ENCODE measurements at regions not wholly inside any gene's neighbourhood (a gene's known extent, or its start where the extent isn't known, plus 50 kb on each side); places are given as distances from the start of the nearest gene placed in this dataset.

DNA sequence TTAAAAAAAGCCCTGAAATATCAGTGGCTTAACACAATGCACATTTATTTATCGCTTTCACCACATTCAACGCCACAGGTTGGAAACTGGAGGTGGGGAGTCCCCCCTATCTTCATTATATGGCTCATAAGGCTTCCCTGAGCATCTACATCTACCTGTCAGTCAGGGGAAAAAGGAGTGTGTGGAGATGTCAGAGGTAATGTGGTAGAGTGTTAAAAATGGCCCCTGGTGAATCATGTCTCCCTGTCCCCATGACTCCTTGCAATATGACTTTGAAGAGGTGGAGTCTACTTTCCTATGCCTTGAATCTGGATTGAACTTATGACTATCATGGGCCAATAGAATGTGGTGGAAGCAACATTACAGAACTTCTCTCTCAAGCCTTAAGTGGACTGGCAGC lies 65.5 kb upstream of the BTBD3 start:
- H3K9me3 ChIP-seq (ENCODE audit: low read length), result no peaks in the 10 kb centered on the region
- intact Hi-C loops (cut with micrococcal nuclease; ENCODE audit: unreplicated experiment), result no loop called here
- TF ChIP-seq, protein P1, sequence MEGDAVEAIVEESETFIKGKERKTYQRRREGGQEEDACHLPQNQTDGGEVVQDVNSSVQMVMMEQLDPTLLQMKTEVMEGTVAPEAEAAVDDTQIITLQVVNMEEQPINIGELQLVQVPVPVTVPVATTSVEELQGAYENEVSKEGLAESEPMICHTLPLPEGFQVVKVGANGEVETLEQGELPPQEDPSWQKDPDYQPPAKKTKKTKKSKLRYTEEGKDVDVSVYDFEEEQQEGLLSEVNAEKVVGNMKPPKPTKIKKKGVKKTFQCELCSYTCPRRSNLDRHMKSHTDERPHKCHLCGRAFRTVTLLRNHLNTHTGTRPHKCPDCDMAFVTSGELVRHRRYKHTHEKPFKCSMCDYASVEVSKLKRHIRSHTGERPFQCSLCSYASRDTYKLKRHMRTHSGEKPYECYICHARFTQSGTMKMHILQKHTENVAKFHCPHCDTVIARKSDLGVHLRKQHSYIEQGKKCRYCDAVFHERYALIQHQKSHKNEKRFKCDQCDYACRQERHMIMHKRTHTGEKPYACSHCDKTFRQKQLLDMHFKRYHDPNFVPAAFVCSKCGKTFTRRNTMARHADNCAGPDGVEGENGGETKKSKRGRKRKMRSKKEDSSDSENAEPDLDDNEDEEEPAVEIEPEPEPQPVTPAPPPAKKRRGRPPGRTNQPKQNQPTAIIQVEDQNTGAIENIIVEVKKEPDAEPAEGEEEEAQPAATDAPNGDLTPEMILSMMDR (conservative IDR thresholded peaks at IDR 0.05; ENCODE audit: low read length), result no peak
- no peak for TF ChIP-seq EZH2phosphoT487 (IDR thresholded peaks at IDR 0.05; ENCODE audit: borderline replicate concordance, low read depth, low read length)
- H3K79me2 ChIP-seq (ENCODE audit: insufficient read depth, low read depth, low read length), result no peaks in the 10 kb centered on the region
- no peak overlapping the region for H3K27ac ChIP-seq (ENCODE audit: low read depth, low read length, poor library complexity, severe bottlenecking)
- no peak overlapping the region for H3K4me2 ChIP-seq (ENCODE audit: low read length)
- H4K20me1 ChIP-seq (ENCODE audit: insufficient read depth, low read length), result no peaks in the 10 kb centered on the region
- CTCF ChIA-PET (ENCODE audit: unreplicated experiment), result no interaction called here
- DNase-seq (ENCODE audit: low spot score), result no peak
- BruUV-seq (replicated peaks), result no TSS peak
- POLR2A ChIA-PET, result no interaction called here
- no peaks in the 10 kb centered on the region for H3K36me3 ChIP-seq (ENCODE audit: insufficient read depth, low read length)
- no peaks in the 10 kb centered on the region for H3K4me1 ChIP-seq (ENCODE audit: insufficient read depth, low read length, poor library complexity, severe bottlenecking)
- no peaks in the 10 kb centered on the region for H3K9me2 ChIP-seq (ENCODE audit: insufficient read depth, low read length)
- no peak overlapping the region for H3K4me3 ChIP-seq (ENCODE audit: low read depth, low read length, poor library complexity, severe bottlenecking)
- H2AFZ ChIP-seq (ENCODE audit: low read length), result no peak overlapping the region

GRCh38 chr20:11852811-11853210 lies 64.9 kb upstream of the BTBD3 start:
- Histone ChIP-seq H3K4me2 (ENCODE audit: low read length) (no peak overlapping the region), H3K79me2 (ENCODE audit: insufficient read depth, low read depth, low read length) (no peaks in the 10 kb centered on the region), H3K9me3 (ENCODE audit: low read length) (no peaks in the 10 kb centered on the region), H3K4me1 (ENCODE audit: insufficient read depth, low read length, poor library complexity, severe bottlenecking) (no peaks in the 10 kb centered on the region), H3K36me3 (ENCODE audit: insufficient read depth, low read length) (no peaks in the 10 kb centered on the region), H3K4me3 (ENCODE audit: low read depth, low read length, poor library complexity, severe bottlenecking) (no peak overlapping the region), H4K20me1 (ENCODE audit: insufficient read depth, low read length) (no peaks in the 10 kb centered on the region), H3K27ac (ENCODE audit: low read depth, low read length, poor library complexity, severe bottlenecking) (no peak overlapping the region), H3K9me2 (ENCODE audit: insufficient read depth, low read length) (no peaks in the 10 kb centered on the region), H2AFZ (ENCODE audit: low read length) (no peak overlapping the region)
- intact Hi-C loops (cut with micrococcal nuclease; ENCODE audit: unreplicated experiment), result no loop called here
- CTCF ChIA-PET (ENCODE audit: unreplicated experiment), result no interaction called here
- TF ChIP-seq, protein P1 (conservative IDR thresholded peaks at IDR 0.05; ENCODE audit: low read length), result no peak
- no peak for TF ChIP-seq EZH2phosphoT487 (IDR thresholded peaks at IDR 0.05; ENCODE audit: borderline replicate concordance, low read depth, low read length)
- POLR2A ChIA-PET, result no interaction called here
- BruUV-seq (replicated peaks), result no TSS peak
- DNase-seq (ENCODE audit: low spot score), result no peak

DNA sequence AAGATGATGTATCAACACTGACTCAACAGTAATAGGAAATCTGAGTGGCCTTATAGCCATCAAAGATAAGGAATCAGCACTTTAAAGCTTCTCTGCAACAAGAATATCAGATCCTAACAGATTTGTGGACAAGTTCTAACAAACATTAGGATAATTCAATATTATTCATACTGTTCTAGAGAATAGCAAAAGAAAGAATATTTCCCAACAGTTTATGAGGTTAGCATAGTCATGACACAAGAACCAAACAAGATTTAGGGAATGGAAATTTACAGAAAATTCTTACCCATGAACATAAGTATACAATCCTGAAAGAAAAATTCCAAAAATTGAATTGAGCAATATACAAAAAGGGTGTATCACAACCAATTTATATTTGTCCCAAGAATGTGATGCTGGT lies 64.3 kb upstream of the BTBD3 start:
- Histone ChIP-seq H3K4me1 (ENCODE audit: insufficient read depth, low read length, poor library complexity, severe bottlenecking) (no peaks in the 10 kb centered on the region), H3K9me3 (ENCODE audit: low read length) (no peaks in the 10 kb centered on the region), H3K4me2 (ENCODE audit: low read length) (no peak overlapping the region), H3K27ac (ENCODE audit: low read depth, low read length, poor library complexity, severe bottlenecking) (no peak overlapping the region), H3K36me3 (ENCODE audit: insufficient read depth, low read length) (no peaks in the 10 kb centered on the region), H2AFZ (ENCODE audit: low read length) (no peak overlapping the region), H4K20me1 (ENCODE audit: insufficient read depth, low read length) (no peaks in the 10 kb centered on the region), H3K9me2 (ENCODE audit: insufficient read depth, low read length) (no peaks in the 10 kb centered on the region), H3K4me3 (ENCODE audit: low read depth, low read length, poor library complexity, severe bottlenecking) (no peak overlapping the region), H3K79me2 (ENCODE audit: insufficient read depth, low read depth, low read length) (no peaks in the 10 kb centered on the region)
- no peak for DNase-seq (ENCODE audit: low spot score)
- TF ChIP-seq, protein P1 (conservative IDR thresholded peaks at IDR 0.05; ENCODE audit: low read length), result no peak
- TF ChIP-seq EZH2phosphoT487 (IDR thresholded peaks at IDR 0.05; ENCODE audit: borderline replicate concordance, low read depth, low read length), result no peak
- intact Hi-C loops (cut with micrococcal nuclease; ENCODE audit: unreplicated experiment), result no loop called here
- BruUV-seq (replicated peaks), result no TSS peak
- ChIA-PET CTCF (ENCODE audit: unreplicated experiment) (no interaction called here), POLR2A (no interaction called here)
